Endodermal cell (in vitro differentiated cells): ENCODE measurements at regions not wholly inside any gene's neighbourhood (a gene's known extent, or its start where the extent isn't known, plus 50 kb on each side); places are given as distances from the start of the nearest gene placed in this dataset.

Source experiments
- DNase-seq: peaks from one replicate; pipeline ENCODE4 v3.0.0-alpha.2; 2017
- H3K27ac ChIP-seq: 2 replicates; pipeline ENCODE4 v1.5.1; 2013; ENCODE audit warnings: mild to moderate bottlenecking, low read depth, low read length, moderate library complexity
- H3K27me3 ChIP-seq: 2 replicates; pipeline ENCODE4 v1.6.1; 2013; ENCODE audit warnings: mild to moderate bottlenecking, low read length, moderate library complexity; ENCODE audit not compliant: insufficient read depth, control insufficient read depth, poor library complexity, severe bottlenecking
- H3K36me3 ChIP-seq: 2 replicates; pipeline ENCODE4 v1.7.0; 2013; ENCODE audit warnings: mild to moderate bottlenecking, low read length, moderate library complexity; ENCODE audit not compliant: control insufficient read depth, insufficient read depth
- H3K4me1 ChIP-seq: one replicate; pipeline ENCODE4 v1.7.0; 2013; ENCODE audit warnings: low read length; ENCODE audit not compliant: control insufficient read depth, insufficient read depth
- H3K4me3 ChIP-seq: 2 replicates; pipeline ENCODE4 v1.5.1; 2013; ENCODE audit warnings: mild to moderate bottlenecking, low read length, moderate library complexity
- H3K9ac ChIP-seq: 2 replicates; pipeline ENCODE4 v1.6.1; 2013; ENCODE audit warnings: mild to moderate bottlenecking, low read length, moderate library complexity; ENCODE audit not compliant: poor library complexity, severe bottlenecking; ENCODE audit errors: extremely low read depth
- H3K9me3 ChIP-seq: 2 replicates; pipeline ENCODE4 v1.6.1; 2013; ENCODE audit warnings: mild to moderate bottlenecking, low read length, moderate library complexity; ENCODE audit not compliant: control insufficient read depth
- H3K27ac Mint-ChIP-seq: 2 replicates; pipeline ENCODE4 v1.8.0; 2020; ENCODE audit warnings: mixed read lengths
- H3K27me3 Mint-ChIP-seq: 2 replicates; pipeline ENCODE4 v1.8.0; 2021; ENCODE audit warnings: mild to moderate bottlenecking, mixed read lengths; ENCODE audit not compliant: insufficient read depth
- H3K36me3 Mint-ChIP-seq: 2 replicates; pipeline ENCODE4 v1.8.0; 2020; ENCODE audit warnings: low read depth, mixed read lengths
- H3K4me1 Mint-ChIP-seq: 2 replicates; pipeline ENCODE4 v1.8.0; 2020; ENCODE audit warnings: mixed read lengths
- H3K4me3 Mint-ChIP-seq: 2 replicates; pipeline ENCODE4 v1.8.0; 2020; ENCODE audit warnings: mild to moderate bottlenecking, moderate library complexity, mixed read lengths
- H3K9me3 Mint-ChIP-seq: 2 replicates; pipeline ENCODE4 v1.8.0; 2020; ENCODE audit warnings: mild to moderate bottlenecking, mixed read lengths
- WGBS, 2 experiments: methylation state at CpG; one replicate each; pipeline versions ENCODE4 v1.1.5 to v1.1.7; 2013; ENCODE audit warnings: missing lambda C conversion rate in 2 of 2, mixed read lengths in 1 of 2; ENCODE audit not compliant: insufficient coverage in 1 of 2, insufficient read length in 1 of 2; 5-methylcytosine and 5-hydroxymethylcytosine counted together
- TF ChIP-seq, protein P1 (sequence below): fragments of 200-600 bp; sonication (generic); conservative IDR thresholded peaks from 2 replicates; pipeline ENCODE4 v1.5.0; 2021; ENCODE audit warnings: antibody characterized with exemption, mild to moderate bottlenecking

DNA sequence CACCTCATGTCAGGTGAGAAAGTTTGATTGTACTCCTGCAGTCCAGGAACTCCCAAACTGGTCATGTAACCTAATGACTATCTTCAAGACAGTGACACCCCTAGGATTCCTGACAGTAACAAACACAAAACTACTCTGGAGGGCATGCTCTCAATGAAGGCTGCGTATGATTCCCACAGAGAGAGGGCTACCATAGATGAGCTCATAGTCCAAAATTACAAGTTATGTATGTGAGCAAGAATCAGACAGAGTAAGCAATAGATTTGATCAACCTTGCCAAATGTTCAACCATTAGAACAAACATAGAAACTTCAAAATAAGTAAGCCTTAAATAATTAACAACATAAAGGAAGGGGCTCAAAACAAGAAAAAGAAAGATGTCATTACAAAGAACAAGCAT is 158.1 kb downstream of the COPRS start:
- Histone ChIP-seq H3K36me3 (no peaks in the 10 kb centered on the region), H3K27ac (no peak overlapping the region), H3K4me1 (peaks cover 3% of the 10 kb centered on the region), H3K4me3 (no peak overlapping the region), H3K9me3 (no peaks in the 10 kb centered on the region), H3K27me3 (no peaks in the 10 kb centered on the region), H3K9ac (no peak overlapping the region)
- no peak for DNase-seq
- Mint-ChIP-seq H3K27me3 (peaks cover 2% of the 10 kb centered on the region), H3K4me3 (no peak overlapping the region), H3K4me1 (peaks cover 15% of the 10 kb centered on the region), H3K36me3 (no peaks in the 10 kb centered on the region), H3K27ac (no peak overlapping the region), H3K9me3 (no peaks in the 10 kb centered on the region)
- TF ChIP-seq, protein P1, sequence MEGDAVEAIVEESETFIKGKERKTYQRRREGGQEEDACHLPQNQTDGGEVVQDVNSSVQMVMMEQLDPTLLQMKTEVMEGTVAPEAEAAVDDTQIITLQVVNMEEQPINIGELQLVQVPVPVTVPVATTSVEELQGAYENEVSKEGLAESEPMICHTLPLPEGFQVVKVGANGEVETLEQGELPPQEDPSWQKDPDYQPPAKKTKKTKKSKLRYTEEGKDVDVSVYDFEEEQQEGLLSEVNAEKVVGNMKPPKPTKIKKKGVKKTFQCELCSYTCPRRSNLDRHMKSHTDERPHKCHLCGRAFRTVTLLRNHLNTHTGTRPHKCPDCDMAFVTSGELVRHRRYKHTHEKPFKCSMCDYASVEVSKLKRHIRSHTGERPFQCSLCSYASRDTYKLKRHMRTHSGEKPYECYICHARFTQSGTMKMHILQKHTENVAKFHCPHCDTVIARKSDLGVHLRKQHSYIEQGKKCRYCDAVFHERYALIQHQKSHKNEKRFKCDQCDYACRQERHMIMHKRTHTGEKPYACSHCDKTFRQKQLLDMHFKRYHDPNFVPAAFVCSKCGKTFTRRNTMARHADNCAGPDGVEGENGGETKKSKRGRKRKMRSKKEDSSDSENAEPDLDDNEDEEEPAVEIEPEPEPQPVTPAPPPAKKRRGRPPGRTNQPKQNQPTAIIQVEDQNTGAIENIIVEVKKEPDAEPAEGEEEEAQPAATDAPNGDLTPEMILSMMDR = no peak
- 93% methylated on average over 1 of the region's 1 CpG; no CpG with 5 or more reads in 1 of the 2 experiments for WGBS, 2 experiments

DNA sequence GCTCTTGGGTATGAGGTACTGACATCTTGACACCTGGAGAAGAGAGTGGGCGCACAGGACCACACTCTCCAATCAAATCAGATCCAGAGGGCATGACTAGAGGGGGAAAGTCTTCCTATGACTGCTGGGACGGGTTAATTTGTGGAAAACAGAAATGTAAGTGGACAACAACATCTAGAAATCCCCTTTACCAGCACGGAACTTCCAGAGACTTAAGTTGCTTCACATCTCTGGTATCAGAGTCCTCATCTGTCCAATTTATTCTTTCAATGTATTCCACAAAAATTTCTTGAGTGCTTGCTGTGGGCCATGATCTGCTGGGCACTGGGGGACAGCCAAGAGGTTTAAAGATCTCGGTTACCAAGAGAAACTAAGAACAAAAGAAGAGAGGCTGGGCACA is 159.2 kb downstream of the COPRS start:
- no peak overlapping the region for H3K4me3 Mint-ChIP-seq
- 86 to 100% methylated on average over 2 to 4 of the region's 4 CpGs for WGBS, 2 experiments
- H3K9me3 Mint-ChIP-seq = no peaks in the 10 kb centered on the region
- H3K27me3 Mint-ChIP-seq = no peaks in the 10 kb centered on the region
- no peaks in the 10 kb centered on the region for H3K36me3 Mint-ChIP-seq
- Histone ChIP-seq H3K27ac (no peak overlapping the region), H3K4me3 (no peak overlapping the region), H3K27me3 (no peaks in the 10 kb centered on the region), H3K4me1 (peaks cover 7% of the 10 kb centered on the region), H3K9me3 (no peaks in the 10 kb centered on the region), H3K9ac (no peak overlapping the region), H3K36me3 (no peaks in the 10 kb centered on the region)
- no peak for DNase-seq
- H3K27ac Mint-ChIP-seq = no peak overlapping the region
- peaks cover 19% of the 10 kb centered on the region for H3K4me1 Mint-ChIP-seq
- TF ChIP-seq, protein P1 = no peak

DNA sequence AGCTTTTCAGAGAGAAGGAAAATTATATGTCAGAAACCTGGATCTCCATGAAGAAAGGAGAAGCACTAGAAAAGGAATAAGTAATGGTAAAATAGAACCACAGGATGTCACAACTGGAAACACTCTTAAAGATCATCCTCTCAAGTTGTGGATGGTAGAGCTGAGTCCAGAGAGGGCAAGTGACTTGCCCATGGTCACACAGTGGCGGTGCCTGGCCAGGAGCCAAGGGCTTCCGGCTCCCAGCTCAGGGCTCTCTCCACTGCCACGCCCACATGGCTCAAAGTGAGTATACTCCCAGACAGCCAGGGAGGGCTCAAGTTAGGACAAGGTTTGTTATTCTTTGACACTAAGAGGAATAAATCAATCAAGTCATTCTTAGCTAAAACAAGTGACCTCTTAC is 159.8 kb downstream of the COPRS start:
- no peak overlapping the region for H3K4me3 ChIP-seq
- TF ChIP-seq, protein P1 = no peak
- Mint-ChIP-seq H3K36me3 (no peaks in the 10 kb centered on the region), H3K27me3 (no peaks in the 10 kb centered on the region), H3K9me3 (no peaks in the 10 kb centered on the region), H3K4me1 (peaks cover 19% of the 10 kb centered on the region), H3K4me3 (no peak overlapping the region), H3K27ac (no peak overlapping the region)
- H3K27me3 ChIP-seq = no peaks in the 10 kb centered on the region
- no peak for DNase-seq
- no peak overlapping the region for H3K27ac ChIP-seq
- no peak overlapping the region for H3K9ac ChIP-seq
- peaks cover 7% of the 10 kb centered on the region for H3K4me1 ChIP-seq
- no peaks in the 10 kb centered on the region for H3K36me3 ChIP-seq
- 92 to 100% methylated on average over 2 to 3 of the region's 3 CpGs for WGBS, 2 experiments
- no peaks in the 10 kb centered on the region for H3K9me3 ChIP-seq
